Stomach (tissue), 8 donors: ENCODE measurements at regions not wholly inside any gene's neighbourhood (a gene's known extent, or its start where the extent isn't known, plus 50 kb on each side); places are given as distances from the start of the nearest gene placed in this dataset.
A peak's percentile ranks its signal among the peaks of the same experiment; 100 is the strongest.

ENCODE experiments used
- DNase-seq, 2 donors: peaks; one replicate each; pipeline versions ENCODE4 v3.0.0 to v3.0.0-alpha.2; 2013 to 2019
- H3K27ac ChIP-seq, 5 donors: fragments of 200-600 bp in 4 of 5; sonication (generic) in 4 of 5; one replicate each; pipeline ENCODE4 v1.5.1; 2013 to 2019; ENCODE audit warnings: mild to moderate bottlenecking in 1 of 5, moderate library complexity in 1 of 5
- H3K27me3 ChIP-seq, 3 donors: fragments of 200-600 bp; sonication (generic); one replicate each; pipeline ENCODE4 v1.5.1; 2017 to 2019; ENCODE audit warnings: mixed run types in 1 of 3
- H3K36me3 ChIP-seq, 4 donors: fragments of 200-600 bp; sonication (generic); 1 replicate in 3 of 4; 2 replicates in 1 of 4; pipeline ENCODE4 v1.5.1; 2016 to 2019
- H3K4me1 ChIP-seq, 4 donors: fragments of 200-600 bp; sonication (generic); one replicate each; pipeline ENCODE4 v1.5.1; 2016 to 2019
- H3K4me3 ChIP-seq, 4 donors: fragments of 200-600 bp; sonication (generic) in 3 of 4; one replicate each; pipeline ENCODE4 v1.5.1; 2016 to 2019; ENCODE audit warnings: mild to moderate bottlenecking in 1 of 4
- H3K9me3 ChIP-seq, 4 donors: fragments of 200-600 bp; sonication (generic); one replicate each; pipeline ENCODE4 v1.5.1; 2016 to 2019
- CTCF ChIP-seq, 7 experiments: fragments of 450-650 bp in 4 of 7; fragments of 200-600 bp in 3 of 7; sonication (generic) in 3 of 7; IDR thresholded peaks; one replicate each; pipeline ENCODE4 v1.5.1; 2016 to 2019; ENCODE audit warnings: antibody characterized with exemption in 7 of 7, control low read depth in 2 of 7, mild to moderate bottlenecking in 1 of 7
- EP300 ChIP-seq: sonication (generic); formaldehyde crosslinking; IDR thresholded peaks from one replicate; pipeline ENCODE4 v1.6.1; 2017; ENCODE audit warnings: antibody characterized with exemption
- POLR2A ChIP-seq, 4 donors: fragments of 450-650 bp; IDR thresholded peaks; one replicate each; pipeline ENCODE4 v1.6.1; 2016; ENCODE audit warnings: antibody characterized with exemption in 4 of 4, control low read depth in 2 of 4, mild to moderate bottlenecking in 1 of 4, moderate library complexity in 1 of 4
- POLR2AphosphoS5 ChIP-seq, 3 donors: sonication (generic); formaldehyde crosslinking; IDR thresholded peaks; one replicate each; pipeline ENCODE4 v1.6.1; 2016; ENCODE audit warnings: antibody characterized with exemption in 3 of 3
- WGBS, 5 donors: extraction: QIAGEN DNeasy Blood & Tissue Kit in 3 of 5; methylation state at CpG; one replicate each; pipeline versions ENCODE4 v1.1.5 to v1.1.7; 2013 to 2018; 5-methylcytosine and 5-hydroxymethylcytosine counted together
- intact Hi-C: fragments of 100-400 bp; cut with DNase I; formaldehyde crosslinking; loops from one replicate; pipeline ENCODE4 v1.15.1; 2023; ENCODE audit warnings: low total_unique reads
- donor health status: healthy with polysubstance abuse.
- donor health status: Bipolar disorder and iron deficiency.
- donor health status: healthy.

- Histone ChIP-seq H3K4me1 (peaks cover 0 to 7% (median 0%) of the 10 kb centered on the region in 4 donors), H3K27me3 (no peaks in the 10 kb centered on the region), H3K27ac (no peak overlapping the region), H3K9me3 (no peaks in the 10 kb centered on the region), H3K4me3 (no peak overlapping the region), H3K36me3 (no peaks in the 10 kb centered on the region)
- no peak for DNase-seq
- WGBS, 5 donors, result 60 to 89% (median 68%) methylated on average over 1 of the region's 1 CpG
- no peak for TF ChIP-seq CTCF (IDR thresholded peaks at IDR 0.05)
- no peak for TF ChIP-seq EP300
- no peak for TF ChIP-seq POLR2AphosphoS5 (IDR thresholded peaks at IDR 0.05)
- no peak for TF ChIP-seq POLR2A (IDR thresholded peaks at IDR 0.05)
- intact Hi-C loops, result no loop called here
Observed at GRCh38 chr6:115356371-115356770, 704.3 kb downstream of the FRK start.

- Histone ChIP-seq H3K36me3 (no peaks in the 10 kb centered on the region), H3K9me3 (no peaks in the 10 kb centered on the region), H3K4me1 (no peaks in the 10 kb centered on the region), H3K4me3 (no peak overlapping the region), H3K27ac (no peak overlapping the region), H3K27me3 (no peaks in the 10 kb centered on the region)
- TF ChIP-seq POLR2AphosphoS5 (IDR thresholded peaks at IDR 0.05), result no peak
- no peak for TF ChIP-seq EP300
- no peak for TF ChIP-seq CTCF (IDR thresholded peaks at IDR 0.05)
- TF ChIP-seq POLR2A (IDR thresholded peaks at IDR 0.05), result no peak
- peak in 1 of 2 donors; percentile 4 for DNase-seq
- intact Hi-C loops, result no loop called here
- WGBS, 5 donors, result 65 to 81% (median 77%) methylated on average over 1 of the region's 1 CpG
Observed at GRCh38 chr6:115323001-115323400, 737.7 kb downstream of the FRK start.

- no peak for DNase-seq
- Histone ChIP-seq H3K4me3 (no peak overlapping the region), H3K9me3 (no peaks in the 10 kb centered on the region), H3K27me3 (no peaks in the 10 kb centered on the region), H3K27ac (no peak overlapping the region), H3K4me1 (no peaks in the 10 kb centered on the region), H3K36me3 (no peaks in the 10 kb centered on the region)
- WGBS, 5 donors, result 70 to 78% (median 75%) methylated on average over 1 of the region's 1 CpG
- intact Hi-C loops, result no loop called here
- TF ChIP-seq CTCF (IDR thresholded peaks at IDR 0.05) (no peak), POLR2AphosphoS5 (IDR thresholded peaks at IDR 0.05) (no peak), POLR2A (IDR thresholded peaks at IDR 0.05) (no peak), EP300 (no peak)
Observed at GRCh38 chr6:115319823-115320222, 740.9 kb downstream of the FRK start.

- intact Hi-C loops, result no loop called here
- Histone ChIP-seq H3K9me3 (peaks cover 0 to 25% (median 13%) of the 10 kb centered on the region in 4 donors), H3K27ac (no peak overlapping the region), H3K4me3 (no peak overlapping the region), H3K4me1 (no peaks in the 10 kb centered on the region), H3K27me3 (no peaks in the 10 kb centered on the region), H3K36me3 (no peaks in the 10 kb centered on the region)
- TF ChIP-seq POLR2AphosphoS5 (IDR thresholded peaks at IDR 0.05) (no peak), EP300 (no peak), POLR2A (IDR thresholded peaks at IDR 0.05) (no peak), CTCF (IDR thresholded peaks at IDR 0.05) (no peak)
- 85 to 96% (median 92%) methylated on average over 3 to 6 of the region's 6 CpGs for WGBS, 5 donors
- DNase-seq, result no peak
Observed at GRCh38 chr6:115310156-115310555, 750.5 kb downstream of the FRK start.
